Smooth muscle cell (in vitro differentiated cells): ENCODE measurements at regions not wholly inside any gene's neighbourhood (a gene's known extent, or its start where the extent isn't known, plus 50 kb on each side); places are given as distances from the start of the nearest gene placed in this dataset.

Source experiments
- DNase-seq: peaks from one replicate; lab custom pipeline; 2025; ENCODE audit not compliant: unreplicated experiment; lab: John Stamatoyannopoulos, UW
- H2AFZ ChIP-seq: fragments of 200-600 bp; sonication (generic); 2 replicates; pipeline ENCODE4 v1.6.0; 2016; ENCODE audit warnings: antibody characterized with exemption, low read depth, mild to moderate bottlenecking
- H3F3A ChIP-seq: fragments of 200-600 bp; sonication (generic); 2 replicates; pipeline ENCODE4 v1.6.0; 2017; ENCODE audit warnings: antibody characterized with exemption, low read depth
- H3K27ac ChIP-seq: fragments of 200-600 bp; sonication (generic); 2 replicates; pipeline ENCODE4 v1.5.1; 2016; ENCODE audit warnings: low read depth, mild to moderate bottlenecking
- H3K27me3 ChIP-seq: fragments of 200-600 bp; sonication (generic); 2 replicates; pipeline ENCODE4 v1.6.1; 2016; ENCODE audit warnings: low read depth, mild to moderate bottlenecking
- H3K36me3 ChIP-seq: fragments of 200-600 bp; sonication (generic); 2 replicates; pipeline ENCODE4 v1.5.1; 2016; ENCODE audit warnings: low read depth
- H3K4me1 ChIP-seq: fragments of 200-600 bp; sonication (generic); 2 replicates; pipeline ENCODE4 v1.5.1; 2016; ENCODE audit warnings: low read depth
- H3K4me2 ChIP-seq: fragments of 200-600 bp; sonication (generic); 2 replicates; pipeline ENCODE4 v1.6.0; 2016; ENCODE audit warnings: mild to moderate bottlenecking
- H3K4me3 ChIP-seq: fragments of 200-600 bp; sonication (generic); 2 replicates; pipeline ENCODE4 v1.5.1; 2016; ENCODE audit warnings: mild to moderate bottlenecking
- H3K79me2 ChIP-seq: fragments of 200-600 bp; sonication (generic); 2 replicates; pipeline ENCODE4 v1.6.0; 2016; ENCODE audit warnings: low read depth, mild to moderate bottlenecking
- H3K9ac ChIP-seq: fragments of 200-600 bp; sonication (generic); 2 replicates; pipeline ENCODE4 v1.6.0; 2016; ENCODE audit warnings: low read depth
- H3K9me3 ChIP-seq: fragments of 200-600 bp; sonication (generic); replicated peaks from 2 replicates; pipeline ENCODE4 v1.5.1; 2016; ENCODE audit warnings: low read depth
- H4K20me1 ChIP-seq: fragments of 200-600 bp; sonication (generic); 2 replicates; pipeline ENCODE4 v1.6.0; 2016; ENCODE audit warnings: low read depth
- CTCF ChIP-seq: fragments of 200-600 bp; sonication (generic); IDR thresholded peaks from 2 replicates; pipeline ENCODE4 v1.5.1; 2017; ENCODE audit warnings: borderline replicate concordance, mild to moderate bottlenecking, antibody characterized with exemption; ENCODE audit not compliant: insufficient read depth, poor library complexity, severe bottlenecking
- WGBS: methylation state at CpG from one replicate; pipeline ENCODE4 v1.1.7; 2016; ENCODE audit warnings: low lambda C conversion rate; 5-methylcytosine and 5-hydroxymethylcytosine counted together

DNA sequence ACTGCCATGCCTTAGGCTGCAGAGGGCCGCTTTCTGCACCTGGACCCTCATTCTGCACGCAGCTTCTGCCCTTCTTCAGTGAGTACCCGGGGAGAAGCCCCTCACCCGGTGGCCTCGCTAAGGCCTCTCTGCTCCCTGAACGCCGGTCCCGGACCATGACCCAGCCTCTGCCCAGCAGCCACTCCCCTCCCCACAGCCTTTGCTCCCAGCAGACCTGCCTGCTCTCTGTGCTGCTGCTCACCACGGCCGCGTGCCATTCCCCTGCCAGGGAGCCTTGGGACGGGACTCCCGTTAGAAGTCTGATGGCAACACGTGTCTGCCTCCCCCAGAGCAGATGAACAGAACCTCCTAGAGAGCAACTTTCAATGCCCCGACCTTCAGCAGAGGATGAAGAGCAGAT is 282.8 kb downstream of the NDUFA10 start:
- Histone ChIP-seq H3K27ac (no peak overlapping the region), H4K20me1 (no peaks in the 10 kb centered on the region), H3K4me1 (peaks cover 3% of the 10 kb centered on the region), H3K27me3 (peaks cover 27% of the 10 kb centered on the region), H3K36me3 (no peaks in the 10 kb centered on the region), H3K9ac (no peak overlapping the region), H3F3A (no peaks in the 10 kb centered on the region), H2AFZ (no peak overlapping the region), H3K9me3 (no peaks in the 10 kb centered on the region), H3K79me2 (no peaks in the 10 kb centered on the region), H3K4me2 (no peak overlapping the region), H3K4me3 (no peak overlapping the region)
- DNase-seq = no peak
- no peak for TF ChIP-seq CTCF
- WGBS = 81% methylated on average over 15 of the region's 15 CpGs

GRCh38 chr2:239739206-239739605 is 285.9 kb downstream of the NDUFA10 start:
- no peak for DNase-seq
- TF ChIP-seq CTCF = no peak
- WGBS = 94% methylated on average over 8 of the region's 8 CpGs

DNA sequence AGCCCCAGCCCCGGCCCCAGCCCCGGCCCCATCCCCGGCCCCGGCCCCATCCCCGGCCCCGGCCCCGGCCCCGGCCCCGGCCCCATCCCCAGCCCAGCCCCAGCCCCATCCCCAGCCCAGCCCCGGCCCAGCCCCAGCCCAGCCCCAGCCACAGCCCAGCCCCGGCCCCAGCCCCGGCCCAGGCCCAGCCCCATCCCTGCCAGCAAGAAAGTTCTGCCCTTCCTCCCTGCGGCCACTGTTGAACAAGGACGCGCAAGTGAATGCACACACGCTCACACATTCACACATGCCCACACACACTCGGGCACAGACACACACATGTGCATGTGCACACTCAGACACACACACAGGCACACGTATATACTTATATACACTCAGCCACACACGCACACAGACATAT is 287.0 kb downstream of the NDUFA10 start:
- Histone ChIP-seq H3K27me3 (peaks cover 21% of the 10 kb centered on the region), H3K9me3 (no peaks in the 10 kb centered on the region), H3K4me3 (no peak overlapping the region), H3K4me2 (no peak overlapping the region), H3K27ac (no peak overlapping the region), H3F3A (no peaks in the 10 kb centered on the region), H3K9ac (no peak overlapping the region), H3K36me3 (no peaks in the 10 kb centered on the region), H3K79me2 (no peaks in the 10 kb centered on the region), H2AFZ (no peak overlapping the region), H3K4me1 (no peaks in the 10 kb centered on the region), H4K20me1 (no peaks in the 10 kb centered on the region)
- no peak for TF ChIP-seq CTCF
- 90% methylated on average over 2 of the region's 19 CpGs for WGBS
- DNase-seq = no peak

More at GRCh38 chr2:239739206-239739605, 285.9 kb downstream of the NDUFA10 start:
- H3K9ac ChIP-seq = no peak overlapping the region
- H3K27me3 ChIP-seq = peaks cover 27% of the 10 kb centered on the region
- no peaks in the 10 kb centered on the region for H3K36me3 ChIP-seq
- H3K27ac ChIP-seq = no peak overlapping the region
- H3F3A ChIP-seq = no peaks in the 10 kb centered on the region
- no peaks in the 10 kb centered on the region for H3K79me2 ChIP-seq
- H2AFZ ChIP-seq = no peak overlapping the region
- H3K4me1 ChIP-seq = no peaks in the 10 kb centered on the region
- no peaks in the 10 kb centered on the region for H3K9me3 ChIP-seq
- H4K20me1 ChIP-seq = no peaks in the 10 kb centered on the region
- no peak overlapping the region for H3K4me3 ChIP-seq
- no peak overlapping the region for H3K4me2 ChIP-seq

GRCh38 chr2:239737144-239737463 is 288.0 kb downstream of the NDUFA10 start:
- no peaks in the 10 kb centered on the region for H4K20me1 ChIP-seq
- no peak overlapping the region for H3K27ac ChIP-seq
- H2AFZ ChIP-seq = no peak overlapping the region
- no peak overlapping the region for H3K4me3 ChIP-seq
- no peaks in the 10 kb centered on the region for H3K36me3 ChIP-seq
- WGBS = 98% methylated on average over 6 of the region's 10 CpGs
- H3K9me3 ChIP-seq = no peaks in the 10 kb centered on the region
- H3K79me2 ChIP-seq = no peaks in the 10 kb centered on the region
- H3K27me3 ChIP-seq = peaks cover 21% of the 10 kb centered on the region
- H3K9ac ChIP-seq = no peak overlapping the region
- no peak for DNase-seq
- no peaks in the 10 kb centered on the region for H3K4me1 ChIP-seq
- no peak for TF ChIP-seq CTCF
- H3K4me2 ChIP-seq = no peak overlapping the region
- H3F3A ChIP-seq = no peaks in the 10 kb centered on the region
